Psoas muscle (tissue), 7 donors: ENCODE measurements at regions not wholly inside any gene's neighbourhood (a gene's known extent, or its start where the extent isn't known, plus 50 kb on each side); places are given as distances from the start of the nearest gene placed in this dataset.

ENCODE experiments used
- ATAC-seq, 4 donors: fragments of 200-7000 bp; cut with Tn5 transposase; one replicate each; pipeline ENCODE4 v1.9.1; 2020; ENCODE audit warnings: moderate library complexity in 3 of 4, mild to moderate bottlenecking in 2 of 4
- DNase-seq, 2 donors: peaks; one replicate each; pipeline ENCODE4 v3.0.0-alpha.2; 2020
- H3K27ac ChIP-seq: fragments of 200-600 bp; one replicate; pipeline ENCODE4 v1.8.0; 2022
- H3K27me3 ChIP-seq, 3 donors: fragments of 200-600 bp in 1 of 3; one replicate each; pipeline versions ENCODE4 v1.6.1 to v1.8.0; 2013 to 2022; ENCODE audit warnings: low read length in 2 of 3, mild to moderate bottlenecking in 2 of 3, moderate library complexity in 1 of 3; ENCODE audit not compliant: insufficient read depth in 3 of 3
- H3K36me3 ChIP-seq, 2 donors: fragments of 200-600 bp in 1 of 2; one replicate each; pipeline versions ENCODE4 v1.6.1 to v1.8.0; 2013 to 2022; ENCODE audit warnings: low read depth in 1 of 2, mild to moderate bottlenecking in 1 of 2, moderate library complexity in 1 of 2; ENCODE audit not compliant: insufficient read depth in 1 of 2
- H3K4me1 ChIP-seq: fragments of 200-600 bp; one replicate; pipeline ENCODE4 v1.8.0; 2022
- H3K4me3 ChIP-seq: fragments of 200-600 bp; one replicate; pipeline ENCODE4 v1.8.0; 2022; ENCODE audit warnings: mild to moderate bottlenecking
- H3K9me3 ChIP-seq: fragments of 200-600 bp; one replicate; pipeline ENCODE4 v1.8.0; 2022
- CTCF ChIP-seq: fragments of 200-600 bp; IDR thresholded peaks from one replicate; pipeline ENCODE4 v1.8.0; 2022; ENCODE audit warnings: antibody characterized with exemption
- WGBS, 3 donors: extraction: QIAGEN DNeasy Blood & Tissue Kit; methylation state at CpG; one replicate each; pipeline versions ENCODE4 v1.1.6 to v1.1.7; 2013; 5-methylcytosine and 5-hydroxymethylcytosine counted together
- intact Hi-C, 2 donors: fragments of 100-400 bp; cut with DNase I; formaldehyde crosslinking; loops; one replicate each; pipeline versions ENCODE4 v1.11.0 to v1.14.2; 2022
- donor health status: healthy with polysubstance abuse.
- donor health status: DM: no; HTN: no; CAD: no; lungs with moderate emphysema.
- donor health status: Bipolar disorder and iron deficiency.
- donor health status: healthy.
- donor health status: DM: yes; HTN: yes; CAD: no.
- donor health status: DM: no; HTN: no; CAD: no.
- donor health status: DM: yes; HTN: yes; CAD: no.

- Histone ChIP-seq H3K27ac (no peak overlapping the region), H3K27me3 (no peaks in the 10 kb centered on the region), H3K4me1 (peaks cover 18% of the 10 kb centered on the region), H3K9me3 (no peaks in the 10 kb centered on the region), H3K4me3 (no peak overlapping the region), H3K36me3 (no peaks in the 10 kb centered on the region)
- DNase-seq: no peak
- intact Hi-C loops: no loop called here
- no peak for TF ChIP-seq CTCF
- no peak for ATAC-seq
Measured at GRCh38 chr6:123747515-123747914, 56.1 kb upstream of the NKAIN2 start.

GRCh38 chr6:123745895-123746294, 57.8 kb upstream of the NKAIN2 start:
- DNase-seq (no peak), ATAC-seq (peak; percentile 84 to 98 (median 91))
- H3K36me3 ChIP-seq: no peaks in the 10 kb centered on the region
- 38 to 61% (median 52%) methylated on average over 2 of the region's 2 CpGs for WGBS, 3 donors
- intact Hi-C loops: no loop called here
- no peaks in the 10 kb centered on the region for H3K9me3 ChIP-seq
- no peak for TF ChIP-seq CTCF
- H3K27me3 ChIP-seq: no peaks in the 10 kb centered on the region
- H3K27ac ChIP-seq: peak overlapping the region; percentile 68
- no peak overlapping the region for H3K4me3 ChIP-seq
- peaks cover 18% of the 10 kb centered on the region for H3K4me1 ChIP-seq

DNA sequence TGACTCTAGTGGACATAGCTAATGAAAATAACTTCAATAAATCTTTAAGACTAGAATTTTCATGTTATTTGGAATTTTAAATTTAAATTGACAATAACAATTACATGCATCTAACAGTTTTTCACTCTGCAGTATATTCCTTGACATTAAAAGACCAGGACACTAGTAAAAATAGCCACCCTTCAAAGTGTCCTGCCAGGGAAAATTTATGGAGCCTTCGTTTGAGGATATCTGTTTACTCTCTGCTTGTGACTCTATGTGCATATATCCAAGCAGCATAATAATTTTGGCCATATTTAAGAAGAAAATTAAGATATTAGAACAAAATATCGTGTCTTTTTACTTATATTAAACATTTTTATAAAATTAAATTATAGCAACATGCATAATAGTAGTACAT, 58.8 kb upstream of the NKAIN2 start:
- intact Hi-C loops: no loop called here
- H3K9me3 ChIP-seq: no peaks in the 10 kb centered on the region
- H3K4me3 ChIP-seq: no peak overlapping the region
- no peaks in the 10 kb centered on the region for H3K36me3 ChIP-seq
- DNase-seq (no peak), ATAC-seq (peak in 3 of 4 donors; percentile 70 to 86 (median 74))
- H3K4me1 ChIP-seq: peaks cover 18% of the 10 kb centered on the region
- no peak for TF ChIP-seq CTCF
- H3K27ac ChIP-seq: peak overlapping the region; percentile 68
- no peaks in the 10 kb centered on the region for H3K27me3 ChIP-seq
- 25 to 49% (median 27%) methylated on average over 2 of the region's 2 CpGs for WGBS, 3 donors

DNA sequence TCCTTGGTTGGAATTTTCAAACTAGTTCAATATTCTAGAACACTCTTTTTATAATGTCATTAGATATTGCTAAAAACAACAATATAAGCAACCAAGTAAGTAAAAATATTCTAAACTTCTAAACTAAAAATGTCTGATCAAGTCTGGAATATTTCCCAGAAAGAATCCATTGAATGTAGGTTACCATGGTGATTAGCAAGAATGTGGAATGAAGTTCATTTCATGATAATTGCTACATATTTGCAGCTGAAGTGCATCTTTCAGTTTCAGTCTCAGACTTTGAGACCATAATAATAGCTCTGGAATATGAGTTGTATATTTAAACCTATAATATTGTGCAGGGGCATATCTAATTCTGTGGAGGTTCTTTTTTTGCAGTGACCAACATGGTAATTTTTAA, 61.0 kb upstream of the NKAIN2 start:
- H3K4me1 ChIP-seq: peaks cover 18% of the 10 kb centered on the region
- H3K9me3 ChIP-seq: no peaks in the 10 kb centered on the region
- no peak for TF ChIP-seq CTCF
- no peaks in the 10 kb centered on the region for H3K27me3 ChIP-seq
- ATAC-seq (no peak), DNase-seq (no peak)
- H3K4me3 ChIP-seq: no peak overlapping the region
- intact Hi-C loops: no loop called here
- no peak overlapping the region for H3K27ac ChIP-seq
- H3K36me3 ChIP-seq: no peaks in the 10 kb centered on the region

GRCh38 chr6:123733180-123733579, 70.5 kb upstream of the NKAIN2 start:
- no peak for ATAC-seq
- no peaks in the 10 kb centered on the region for H3K4me1 ChIP-seq
- no peak overlapping the region for H3K27ac ChIP-seq
- no peaks in the 10 kb centered on the region for H3K36me3 ChIP-seq
- TF ChIP-seq CTCF: no peak
- H3K4me3 ChIP-seq: no peak overlapping the region
- no peaks in the 10 kb centered on the region for H3K27me3 ChIP-seq
- no peak for DNase-seq
- intact Hi-C loops: no loop called here
- H3K9me3 ChIP-seq: no peaks in the 10 kb centered on the region
